ENCODE measurements at regions not wholly inside any gene's neighbourhood (a gene's known extent, or its start where the extent isn't known, plus 50 kb on each side); places are given as distances from the start of the nearest gene placed in this dataset.

GRCh38 chr10:31129880-31130405 lies 98.3 kb upstream of the ZNF438 start:
- TF ChIP-seq CTCF (conservative IDR thresholded peaks at IDR 0.05; ENCODE audit: low read depth in 2 of 2): no peak
- no peak for TF ChIP-seq JUNB (IDR thresholded peaks at IDR 0.05; ENCODE audit: unreplicated experiment)
- no peak for TF ChIP-seq CREB1 (CRISPR knock-in tag; IDR thresholded peaks at IDR 0.05; ENCODE audit: low read depth)
- no peak for TF ChIP-seq EZH2phosphoT487 (IDR thresholded peaks at IDR 0.05; ENCODE audit: unreplicated experiment)
- TF ChIP-seq, protein P1, sequence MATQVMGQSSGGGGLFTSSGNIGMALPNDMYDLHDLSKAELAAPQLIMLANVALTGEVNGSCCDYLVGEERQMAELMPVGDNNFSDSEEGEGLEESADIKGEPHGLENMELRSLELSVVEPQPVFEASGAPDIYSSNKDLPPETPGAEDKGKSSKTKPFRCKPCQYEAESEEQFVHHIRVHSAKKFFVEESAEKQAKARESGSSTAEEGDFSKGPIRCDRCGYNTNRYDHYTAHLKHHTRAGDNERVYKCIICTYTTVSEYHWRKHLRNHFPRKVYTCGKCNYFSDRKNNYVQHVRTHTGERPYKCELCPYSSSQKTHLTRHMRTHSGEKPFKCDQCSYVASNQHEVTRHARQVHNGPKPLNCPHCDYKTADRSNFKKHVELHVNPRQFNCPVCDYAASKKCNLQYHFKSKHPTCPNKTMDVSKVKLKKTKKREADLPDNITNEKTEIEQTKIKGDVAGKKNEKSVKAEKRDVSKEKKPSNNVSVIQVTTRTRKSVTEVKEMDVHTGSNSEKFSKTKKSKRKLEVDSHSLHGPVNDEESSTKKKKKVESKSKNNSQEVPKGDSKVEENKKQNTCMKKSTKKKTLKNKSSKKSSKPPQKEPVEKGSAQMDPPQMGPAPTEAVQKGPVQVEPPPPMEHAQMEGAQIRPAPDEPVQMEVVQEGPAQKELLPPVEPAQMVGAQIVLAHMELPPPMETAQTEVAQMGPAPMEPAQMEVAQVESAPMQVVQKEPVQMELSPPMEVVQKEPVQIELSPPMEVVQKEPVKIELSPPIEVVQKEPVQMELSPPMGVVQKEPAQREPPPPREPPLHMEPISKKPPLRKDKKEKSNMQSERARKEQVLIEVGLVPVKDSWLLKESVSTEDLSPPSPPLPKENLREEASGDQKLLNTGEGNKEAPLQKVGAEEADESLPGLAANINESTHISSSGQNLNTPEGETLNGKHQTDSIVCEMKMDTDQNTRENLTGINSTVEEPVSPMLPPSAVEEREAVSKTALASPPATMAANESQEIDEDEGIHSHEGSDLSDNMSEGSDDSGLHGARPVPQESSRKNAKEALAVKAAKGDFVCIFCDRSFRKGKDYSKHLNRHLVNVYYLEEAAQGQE (IDR thresholded peaks at IDR 0.05; ENCODE audit: unreplicated experiment): no peak
- no peak for TF ChIP-seq EZH2 (IDR thresholded peaks at IDR 0.05; ENCODE audit: low read depth, unreplicated experiment)
- TF ChIP-seq POLR2AphosphoS5 (IDR thresholded peaks at IDR 0.05; ENCODE audit: low read depth): no peak
- TF ChIP-seq STAT1 (IDR thresholded peaks at IDR 0.05; ENCODE audit: unreplicated experiment): no peak
- TF ChIP-seq, protein P2, sequence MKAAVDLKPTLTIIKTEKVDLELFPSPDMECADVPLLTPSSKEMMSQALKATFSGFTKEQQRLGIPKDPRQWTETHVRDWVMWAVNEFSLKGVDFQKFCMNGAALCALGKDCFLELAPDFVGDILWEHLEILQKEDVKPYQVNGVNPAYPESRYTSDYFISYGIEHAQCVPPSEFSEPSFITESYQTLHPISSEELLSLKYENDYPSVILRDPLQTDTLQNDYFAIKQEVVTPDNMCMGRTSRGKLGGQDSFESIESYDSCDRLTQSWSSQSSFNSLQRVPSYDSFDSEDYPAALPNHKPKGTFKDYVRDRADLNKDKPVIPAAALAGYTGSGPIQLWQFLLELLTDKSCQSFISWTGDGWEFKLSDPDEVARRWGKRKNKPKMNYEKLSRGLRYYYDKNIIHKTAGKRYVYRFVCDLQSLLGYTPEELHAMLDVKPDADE (IDR thresholded peaks at IDR 0.05): no peak
